ENCODE measurements at regions not wholly inside any gene's neighbourhood (a gene's known extent, or its start where the extent isn't known, plus 50 kb on each side); places are given as distances from the start of the nearest gene placed in this dataset.

GRCh38 chr13:58025821-58026220 lies 394.3 kb downstream of the PCDH17 start:
- TF ChIP-seq, protein P1, sequence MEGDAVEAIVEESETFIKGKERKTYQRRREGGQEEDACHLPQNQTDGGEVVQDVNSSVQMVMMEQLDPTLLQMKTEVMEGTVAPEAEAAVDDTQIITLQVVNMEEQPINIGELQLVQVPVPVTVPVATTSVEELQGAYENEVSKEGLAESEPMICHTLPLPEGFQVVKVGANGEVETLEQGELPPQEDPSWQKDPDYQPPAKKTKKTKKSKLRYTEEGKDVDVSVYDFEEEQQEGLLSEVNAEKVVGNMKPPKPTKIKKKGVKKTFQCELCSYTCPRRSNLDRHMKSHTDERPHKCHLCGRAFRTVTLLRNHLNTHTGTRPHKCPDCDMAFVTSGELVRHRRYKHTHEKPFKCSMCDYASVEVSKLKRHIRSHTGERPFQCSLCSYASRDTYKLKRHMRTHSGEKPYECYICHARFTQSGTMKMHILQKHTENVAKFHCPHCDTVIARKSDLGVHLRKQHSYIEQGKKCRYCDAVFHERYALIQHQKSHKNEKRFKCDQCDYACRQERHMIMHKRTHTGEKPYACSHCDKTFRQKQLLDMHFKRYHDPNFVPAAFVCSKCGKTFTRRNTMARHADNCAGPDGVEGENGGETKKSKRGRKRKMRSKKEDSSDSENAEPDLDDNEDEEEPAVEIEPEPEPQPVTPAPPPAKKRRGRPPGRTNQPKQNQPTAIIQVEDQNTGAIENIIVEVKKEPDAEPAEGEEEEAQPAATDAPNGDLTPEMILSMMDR (conservative IDR thresholded peaks at IDR 0.05), result no peak
- no peak for TF ChIP-seq EZH2 (IDR thresholded peaks at IDR 0.05; ENCODE audit: low read depth)
